GM18519 (cell line): ENCODE measurements at regions not wholly inside any gene's neighbourhood (a gene's known extent, or its start where the extent isn't known, plus 50 kb on each side); places are given as distances from the start of the nearest gene placed in this dataset.
A peak's percentile ranks its signal among the peaks of the same experiment; 100 is the strongest.

Experiments
- ATAC-seq: cut with Tn5 transposase; IDR thresholded peaks from one replicate; pipeline ENCODE4 v1.9.1; 2021; ENCODE audit warnings: mild to moderate bottlenecking, moderate library complexity; ENCODE audit not compliant: unreplicated experiment, low FRiP score

DNA sequence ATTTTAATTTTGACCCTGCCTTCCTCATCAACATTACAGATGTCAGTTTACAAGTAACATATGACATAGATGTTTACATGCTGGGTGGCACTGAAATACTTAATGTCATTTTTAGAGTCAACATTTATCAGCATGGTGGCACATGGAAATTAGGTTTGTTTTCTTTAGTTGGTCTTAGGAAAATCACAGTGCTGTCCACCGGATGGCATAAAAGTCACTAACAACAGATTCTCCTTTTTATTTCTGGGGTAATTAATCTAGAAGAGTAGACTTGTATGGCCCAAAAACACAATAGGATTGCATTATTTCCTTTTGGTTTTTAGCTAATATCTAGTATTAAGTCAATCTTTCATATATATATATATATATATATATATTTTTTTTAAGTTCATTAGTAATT, 88.6 kb upstream of the HHIP start:
- ATAC-seq = no peak

DNA sequence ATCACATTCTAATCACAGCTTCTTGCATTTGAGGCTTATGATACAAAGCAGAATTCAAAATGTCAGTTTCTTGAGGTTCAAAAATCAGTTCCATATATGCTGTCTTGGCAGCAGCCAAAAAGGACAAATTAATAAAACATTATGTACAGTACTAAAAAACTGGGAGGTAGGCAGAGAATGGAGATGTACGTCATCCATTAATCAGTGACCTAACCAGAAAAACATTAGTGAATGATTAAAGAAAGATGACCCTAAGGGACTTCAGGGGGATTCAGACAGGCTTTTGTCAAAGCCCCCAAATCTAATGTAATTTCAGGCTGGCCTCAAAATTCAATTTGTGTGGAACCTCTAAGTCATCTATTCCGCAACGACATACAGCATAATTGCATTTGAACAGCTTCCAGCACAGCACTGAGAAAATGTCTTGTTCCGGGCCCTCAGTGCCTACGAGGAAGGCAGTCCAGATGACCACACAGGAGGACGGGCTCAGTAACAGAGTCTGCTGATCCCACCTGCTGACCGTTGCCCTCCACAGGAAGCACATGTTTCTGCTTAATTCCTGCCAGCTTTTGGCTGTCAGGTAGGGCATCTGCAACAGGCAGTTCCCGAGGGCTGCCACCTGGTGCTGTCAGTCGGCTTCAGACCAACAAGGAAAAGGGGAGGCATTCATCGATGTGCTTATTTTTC, 83.8 kb upstream of the HHIP start:
- no peak for ATAC-seq

- no peak for ATAC-seq
Observed at GRCh38 chr4:144564358-144564757, 81.6 kb upstream of the HHIP start.

- ATAC-seq = peak; percentile 72
Observed at GRCh38 chr4:144565527-144566195, 80.3 kb upstream of the HHIP start.

DNA sequence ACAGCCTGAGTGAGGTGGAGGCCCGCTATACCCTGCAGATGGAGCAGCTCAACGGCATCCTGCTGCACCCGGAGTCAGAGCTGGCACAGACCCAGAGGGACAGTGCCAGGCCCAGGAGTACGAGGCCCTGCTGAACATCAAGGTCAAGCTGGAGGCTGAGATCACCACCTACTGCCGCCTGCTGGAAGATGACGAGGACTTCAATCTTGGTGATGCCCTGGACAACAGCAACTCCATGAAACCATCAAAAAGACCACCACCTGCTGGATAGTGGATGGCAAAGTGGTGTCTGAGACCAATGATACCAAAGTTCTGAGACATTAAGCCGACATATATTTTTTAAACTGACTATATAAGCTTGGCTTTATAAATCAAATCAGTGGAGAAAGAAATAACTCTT, 73.3 kb upstream of the HHIP start:
- ATAC-seq = no peak

DNA sequence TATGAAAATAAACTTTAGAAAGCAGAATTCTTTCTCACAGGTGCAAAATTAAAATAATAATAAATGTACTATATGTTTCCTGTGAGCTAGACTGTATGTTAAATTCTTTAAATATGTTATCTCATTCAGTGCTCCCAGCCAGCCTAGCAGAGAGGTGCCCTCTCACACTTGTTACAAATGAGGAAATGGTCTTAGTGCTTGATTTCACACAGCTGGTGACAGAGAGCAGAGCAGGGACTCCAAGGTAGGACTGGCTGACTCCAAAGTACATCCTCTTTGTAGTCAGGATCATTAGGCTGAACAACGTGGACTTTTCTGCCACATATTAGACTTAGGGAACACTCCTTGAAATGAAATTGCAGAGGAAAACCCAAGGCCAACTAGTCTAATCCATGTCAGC, 72.0 kb upstream of the HHIP start:
- ATAC-seq = peak; percentile 87

DNA sequence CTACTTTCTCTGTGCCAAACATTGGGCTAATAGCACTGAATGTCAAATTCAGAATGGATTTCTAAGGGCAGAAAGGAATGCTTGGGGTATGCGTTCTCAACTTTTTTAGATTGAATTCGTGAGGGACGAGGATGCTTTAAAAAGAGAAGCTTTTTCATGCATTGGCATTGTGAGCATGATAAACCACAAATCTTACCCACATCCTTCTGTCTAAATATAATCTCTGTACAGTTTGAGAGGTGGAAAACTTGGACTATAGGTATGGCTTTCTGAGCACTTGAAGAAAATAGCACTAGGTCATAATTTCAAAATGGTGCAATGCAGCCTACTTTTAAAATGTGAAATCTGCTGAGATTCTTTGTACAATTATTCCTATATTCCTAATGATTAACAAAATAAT, 71.4 kb upstream of the HHIP start:
- ATAC-seq = no peak

- no peak for ATAC-seq
Observed at GRCh38 chr4:144575181-144575580, 70.8 kb upstream of the HHIP start.

DNA sequence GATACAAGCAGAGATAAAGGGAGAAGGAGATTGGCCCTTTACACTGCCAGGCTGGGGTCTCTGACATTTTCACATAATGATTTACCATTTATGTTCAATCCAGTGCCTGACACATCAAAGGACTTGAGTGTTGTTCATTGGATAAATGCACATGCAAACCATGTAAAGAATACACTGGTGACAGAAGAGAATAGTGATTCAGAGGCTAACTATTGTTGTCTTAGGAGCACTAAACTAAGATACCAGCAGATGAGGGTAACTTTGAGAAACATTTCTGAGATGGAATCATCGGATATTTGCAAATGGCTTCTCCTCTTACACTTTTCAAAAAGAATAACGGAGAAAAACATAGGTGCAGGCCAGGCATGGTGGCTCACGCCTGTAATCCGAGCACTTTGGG, 67.3 kb upstream of the HHIP start:
- no peak for ATAC-seq

- no peak for ATAC-seq
Observed at GRCh38 chr4:144579411-144580030, 66.4 kb upstream of the HHIP start.

- no peak for ATAC-seq
Observed at GRCh38 chr4:144580430-144580829, 65.5 kb upstream of the HHIP start.

GRCh38 chr4:144582105-144582850, 63.7 kb upstream of the HHIP start:
- ATAC-seq = no peak

GRCh38 chr4:144582975-144583374, 63.0 kb upstream of the HHIP start:
- ATAC-seq = no peak

DNA sequence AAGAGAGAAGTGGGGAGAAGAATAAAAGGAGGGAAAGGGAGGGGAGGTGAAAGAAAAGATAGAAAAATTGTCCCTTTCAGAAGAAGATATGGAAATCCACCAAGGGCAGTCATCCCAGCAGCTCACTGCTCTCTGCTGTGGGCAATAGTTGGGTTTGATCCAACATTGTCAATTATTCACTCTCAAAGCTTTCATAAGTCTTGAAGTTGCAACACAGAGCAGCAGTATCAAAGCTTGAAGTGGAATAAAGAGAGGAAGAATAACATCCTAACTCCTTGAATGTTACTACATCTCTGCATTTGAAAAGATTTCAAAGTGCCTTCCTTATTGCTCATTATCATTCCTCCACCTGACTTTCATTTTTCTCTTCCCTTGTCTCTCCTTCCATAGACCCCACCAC, 62.3 kb upstream of the HHIP start:
- no peak for ATAC-seq

GRCh38 chr4:144584428-144584827, 61.5 kb upstream of the HHIP start:
- no peak for ATAC-seq

DNA sequence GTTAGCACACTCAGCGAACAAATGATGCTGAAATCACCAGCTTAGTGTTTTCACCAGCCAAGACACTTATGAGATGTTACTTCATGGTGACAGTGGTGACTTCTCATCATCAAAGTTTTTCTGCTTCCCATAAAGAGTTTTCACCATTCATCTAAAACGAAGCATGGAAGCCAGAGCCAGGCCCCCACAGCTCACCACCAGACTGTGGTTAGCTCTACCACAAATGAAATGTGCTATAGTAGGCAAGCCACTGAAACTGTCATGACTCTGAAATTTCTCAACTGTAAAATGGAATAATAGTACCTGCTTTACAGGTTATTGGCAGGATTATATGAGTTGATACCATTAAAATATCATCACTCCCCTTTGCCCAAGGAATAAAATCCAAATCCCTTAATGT, 56.4 kb upstream of the HHIP start:
- no peak for ATAC-seq

GRCh38 chr4:144590020-144590419, 55.9 kb upstream of the HHIP start:
- ATAC-seq = no peak

DNA sequence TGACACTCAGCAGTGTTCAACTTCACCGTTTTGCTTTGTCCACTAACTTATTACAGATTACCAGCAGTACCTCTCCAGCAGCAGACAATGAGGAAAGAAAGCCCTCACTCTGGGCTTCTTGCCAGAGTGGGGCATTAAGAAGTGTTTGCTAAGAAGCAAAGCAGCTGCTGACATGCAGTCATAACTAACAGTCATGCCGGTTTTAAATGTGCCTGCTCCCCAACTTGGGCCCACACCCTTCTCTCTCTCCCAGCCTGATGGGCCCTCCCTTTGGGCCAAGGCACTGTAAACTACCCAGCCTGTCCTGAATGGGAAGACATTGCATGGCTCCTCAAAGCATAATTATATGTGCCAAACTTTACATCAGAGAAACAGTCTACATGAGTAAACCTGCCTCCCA, 54.6 kb upstream of the HHIP start:
- no peak for ATAC-seq

- no peak for ATAC-seq
Observed at GRCh38 chr4:144592264-144592663, 53.7 kb upstream of the HHIP start.

DNA sequence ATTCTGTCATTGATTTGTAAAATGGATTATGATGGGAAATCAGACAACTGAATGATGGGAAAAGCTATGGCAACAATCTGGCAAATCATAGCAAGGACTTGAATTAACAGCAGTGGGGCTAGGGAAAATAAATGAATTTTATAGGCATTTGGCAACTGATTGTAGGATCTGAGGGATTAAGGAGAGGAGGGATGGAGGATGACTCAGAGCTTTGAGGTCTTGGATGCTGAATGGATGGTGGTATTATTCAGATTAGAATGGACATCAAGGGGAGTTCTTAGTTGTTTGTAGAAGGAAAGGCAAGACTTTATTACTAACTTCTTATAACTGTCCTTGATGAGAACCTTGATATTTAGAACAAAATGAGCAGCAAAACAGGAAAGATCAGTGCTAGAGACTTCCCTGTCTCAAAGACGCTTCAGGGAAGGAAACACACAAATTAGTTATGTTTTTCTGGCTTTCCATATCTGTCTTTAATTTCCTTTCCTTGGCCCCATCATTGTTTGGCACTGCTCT, 51.4 kb upstream of the HHIP start:
- ATAC-seq = no peak

DNA sequence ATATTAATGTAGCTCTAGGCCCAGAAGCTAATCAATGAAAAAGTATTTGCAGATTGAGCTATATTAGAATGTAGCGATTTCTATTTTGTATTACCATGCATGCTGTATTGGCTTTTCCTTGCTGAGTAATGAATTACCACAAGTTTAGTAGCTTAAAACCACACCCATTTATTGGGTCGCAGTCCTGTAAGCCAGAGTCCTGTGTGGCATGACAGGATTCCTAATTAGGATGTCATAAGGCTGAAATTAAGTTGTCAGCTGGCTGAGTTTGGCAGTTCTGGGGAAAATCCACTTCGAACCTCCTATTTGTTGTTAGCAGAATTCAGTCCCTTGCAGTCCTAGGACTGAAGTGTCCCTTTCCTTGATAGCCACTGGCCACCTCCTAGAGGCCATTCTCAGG, 50.3 kb upstream of the HHIP start:
- ATAC-seq = no peak
